ENCODE measurements at regions not wholly inside any gene's neighbourhood (a gene's known extent, or its start where the extent isn't known, plus 50 kb on each side); places are given as distances from the start of the nearest gene placed in this dataset.

DNA sequence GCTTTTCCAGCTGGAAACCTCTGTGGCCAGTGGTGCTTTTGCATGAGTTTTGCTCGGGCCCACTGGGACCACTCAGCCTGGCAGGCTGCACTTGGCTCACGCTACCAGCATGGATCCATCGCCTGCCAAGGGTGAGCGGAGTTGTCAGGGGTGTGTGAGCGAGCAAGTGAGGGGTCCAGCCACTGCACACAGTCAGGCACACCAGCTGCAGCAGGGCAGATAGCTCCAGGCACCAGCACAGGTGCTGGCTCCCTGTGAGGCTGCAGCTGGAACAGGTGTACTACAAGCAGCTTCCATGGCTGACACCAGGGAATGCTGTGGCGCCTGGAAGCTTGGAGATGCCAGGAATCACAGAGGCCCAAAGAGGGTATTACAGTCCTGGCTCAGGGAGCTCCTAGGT, 391.2 kb upstream of the SGCD start:
- DNase-seq (ENCODE audit: extremely low read depth in 1 of 4, low spot score in 3 of 4) (no peak), ATAC-seq (no peak), FAIRE-seq (no peak)
- Histone ChIP-seq H3K79me2 (ENCODE audit: control insufficient read depth, insufficient read depth, low read length) (no peaks in the 10 kb centered on the region), H2AFZ (ENCODE audit: low read depth, low read length) (no peak overlapping the region), H3K9me3 (replicated peaks; ENCODE audit: control insufficient read depth, insufficient read depth, low read depth, low read length) (no peaks in the 10 kb centered on the region), H3K9me1 (ENCODE audit: control insufficient read depth, insufficient read depth, low read length) (no peaks in the 10 kb centered on the region), H3K27ac (ENCODE audit: extremely low read depth, low read depth, low read length) (no peak overlapping the region), H4K20me1 (replicated peaks; ENCODE audit: control insufficient read depth, insufficient read depth, low read length) (no peaks in the 10 kb centered on the region), H3K4me3 (no peak overlapping the region), H3K4me1 (replicated peaks in 1 of 2; ENCODE audit: control insufficient read depth in 2 of 2, insufficient read depth in 2 of 2, low read length in 2 of 2) (peaks cover 0 to 4% of the 10 kb centered on the region in 2 experiments; a peak in 1 of 5 replicates), H3K9ac (ENCODE audit: insufficient read depth in 1 of 2, low read depth in 2 of 2, low read length in 2 of 2) (no peak overlapping the region), H3K4me2 (ENCODE audit: insufficient read depth, low read length) (no peak overlapping the region), H3K36me3 (ENCODE audit: control insufficient read depth, insufficient read depth, low read length) (no peaks in the 10 kb centered on the region), H3K27me3 (ENCODE audit: control insufficient read depth in 2 of 2, insufficient read depth in 2 of 2, low read length in 2 of 2) (no peaks in the 10 kb centered on the region)
- WGBS (ENCODE audit: insufficient coverage, low coverage, missing lambda C conversion rate), result 2% methylated on average over 6 of the region's 6 CpGs
- TF ChIP-seq, protein P1, sequence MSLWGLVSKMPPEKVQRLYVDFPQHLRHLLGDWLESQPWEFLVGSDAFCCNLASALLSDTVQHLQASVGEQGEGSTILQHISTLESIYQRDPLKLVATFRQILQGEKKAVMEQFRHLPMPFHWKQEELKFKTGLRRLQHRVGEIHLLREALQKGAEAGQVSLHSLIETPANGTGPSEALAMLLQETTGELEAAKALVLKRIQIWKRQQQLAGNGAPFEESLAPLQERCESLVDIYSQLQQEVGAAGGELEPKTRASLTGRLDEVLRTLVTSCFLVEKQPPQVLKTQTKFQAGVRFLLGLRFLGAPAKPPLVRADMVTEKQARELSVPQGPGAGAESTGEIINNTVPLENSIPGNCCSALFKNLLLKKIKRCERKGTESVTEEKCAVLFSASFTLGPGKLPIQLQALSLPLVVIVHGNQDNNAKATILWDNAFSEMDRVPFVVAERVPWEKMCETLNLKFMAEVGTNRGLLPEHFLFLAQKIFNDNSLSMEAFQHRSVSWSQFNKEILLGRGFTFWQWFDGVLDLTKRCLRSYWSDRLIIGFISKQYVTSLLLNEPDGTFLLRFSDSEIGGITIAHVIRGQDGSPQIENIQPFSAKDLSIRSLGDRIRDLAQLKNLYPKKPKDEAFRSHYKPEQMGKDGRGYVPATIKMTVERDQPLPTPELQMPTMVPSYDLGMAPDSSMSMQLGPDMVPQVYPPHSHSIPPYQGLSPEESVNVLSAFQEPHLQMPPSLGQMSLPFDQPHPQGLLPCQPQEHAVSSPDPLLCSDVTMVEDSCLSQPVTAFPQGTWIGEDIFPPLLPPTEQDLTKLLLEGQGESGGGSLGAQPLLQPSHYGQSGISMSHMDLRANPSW (CRISPR knock-in tag; IDR thresholded peaks at IDR 0.05), result no peak
- TF ChIP-seq PCBP1 (IDR thresholded peaks at IDR 0.05; ENCODE audit: low read depth, low read length, poor library complexity, severe bottlenecking) (no peak), ZNF41 (CRISPR knock-in tag; conservative IDR thresholded peaks at IDR 0.05) (no peak), ZNF408 (CRISPR knock-in tag; IDR thresholded peaks at IDR 0.05; ENCODE audit: low read depth) (no peak), RBM14 (IDR thresholded peaks at IDR 0.05; ENCODE audit: borderline replicate concordance, insufficient read depth, low read depth, low read length) (no peak)
- TF ChIP-seq, protein P2, sequence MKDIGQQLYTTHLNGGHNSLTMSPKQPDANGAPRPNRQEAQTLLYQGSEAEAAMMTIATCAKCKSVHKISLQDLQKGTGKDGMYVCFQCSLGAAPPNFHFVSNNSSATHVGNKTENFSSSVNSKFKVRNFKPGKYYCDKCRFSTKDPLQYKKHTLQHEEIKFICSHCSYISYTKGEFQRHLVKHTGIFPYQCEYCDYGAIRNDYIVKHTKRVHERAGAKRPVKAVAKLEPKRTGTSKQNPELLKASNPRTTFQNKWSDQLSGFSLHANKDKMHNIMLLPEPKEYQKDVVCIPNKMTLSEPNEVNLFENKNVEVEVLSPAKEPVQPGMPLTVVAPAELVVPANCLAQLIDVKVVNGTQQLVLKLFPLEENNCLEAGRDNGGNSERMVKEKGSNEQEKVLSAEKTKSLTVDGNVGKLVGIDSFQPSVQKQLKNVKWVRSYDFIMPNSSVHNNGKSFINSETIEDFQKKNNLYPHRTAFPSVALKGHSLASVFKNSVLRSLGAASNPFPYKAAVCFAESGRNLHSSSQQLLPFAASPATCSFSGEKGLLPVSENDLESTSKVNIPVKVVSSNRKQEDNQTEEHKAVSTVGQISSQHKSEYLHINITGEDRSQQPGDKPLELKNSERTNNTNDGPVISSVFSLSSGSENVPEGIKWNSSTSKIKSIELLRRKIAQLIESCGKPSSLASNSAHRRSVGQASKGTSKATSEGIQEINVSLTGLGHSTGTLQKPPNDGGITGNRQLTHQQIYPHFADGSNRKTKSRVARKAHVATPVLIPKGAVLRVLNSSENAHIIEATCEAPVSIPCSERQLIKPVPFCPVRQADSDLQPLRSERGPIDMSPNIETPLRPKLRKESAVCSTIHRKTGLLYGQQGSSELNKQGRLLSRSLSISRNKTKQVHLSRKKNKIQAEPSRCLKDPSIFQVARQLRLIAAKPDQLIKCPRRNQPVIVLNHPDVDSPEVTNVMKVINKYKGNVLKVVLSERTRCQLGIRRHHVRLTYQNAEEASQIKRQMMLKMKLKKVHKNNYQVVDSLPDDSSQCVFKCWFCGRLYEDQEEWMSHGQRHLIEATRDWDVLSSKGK (CRISPR knock-in tag; IDR thresholded peaks at IDR 0.05), result no peak
- ChIA-PET POLR2A (interaction anchor here (0.6 kb wide), 1 partner anchor 17 kb away, joined by 3 read pairs; no protein-coding TSS in a partner anchor), CTCF (ENCODE audit: low intra/inter-chr PET ratio) (no interaction called here)
- intact Hi-C loops (cut with micrococcal nuclease) (no loop called here), in situ Hi-C loops (cut with MboI) (no loop called here)
- BruUV-seq (replicated peaks), result no TSS peak
